GM12878 (cell line): ENCODE measurements at regions not wholly inside any gene's neighbourhood (a gene's known extent, or its start where the extent isn't known, plus 50 kb on each side); places are given as distances from the start of the nearest gene placed in this dataset.

Experiments
- BHLHE40 ChIP-seq, 2 experiments: fragments of 450-650 bp in 1 of 2; IDR thresholded peaks; 2 replicates each; pipeline ENCODE4 v1.6.1; 2011 to 2017; ENCODE audit warnings: low read depth in 2 of 2, borderline replicate concordance in 1 of 2, improper control_type of control experiment in 1 of 2, low read length in 1 of 2, mild to moderate bottlenecking in 1 of 2
- IRF4 ChIP-seq: IDR thresholded peaks from 2 replicates; pipeline ENCODE4 v1.6.1; 2011; ENCODE audit warnings: low read depth, low read length
- JUND ChIP-seq: IDR thresholded peaks from 2 replicates; pipeline ENCODE4 v1.6.1; 2012; ENCODE audit warnings: low read depth, mild to moderate bottlenecking, low read length, improper control_type of control experiment, moderate library complexity
- POLR2A ChIP-seq: IDR thresholded peaks from 2 replicates; pipeline ENCODE4 v1.6.1; 2011; ENCODE audit warnings: low read depth, mild to moderate bottlenecking, low read length
- PRDM15 ChIP-seq: fragments of 450-650 bp; formaldehyde crosslinking; IDR thresholded peaks from 2 replicates; pipeline ENCODE4 v1.4.0; 2020; ENCODE audit warnings: mild to moderate bottlenecking, moderate library complexity
- SIN3A ChIP-seq: IDR thresholded peaks from 2 replicates; pipeline ENCODE4 v1.6.1; 2012; ENCODE audit warnings: low read depth, low read length, improper control_type of control experiment
- ZSCAN29 ChIP-seq: fragments of 450-650 bp; IDR thresholded peaks from 2 replicates; pipeline ENCODE4 v1.6.1; 2017; ENCODE audit warnings: mild to moderate bottlenecking, moderate library complexity
- TF ChIP-seq, protein P1 (sequence below): fragments of 450-650 bp; IDR thresholded peaks from 2 replicates; pipeline ENCODE4 v1.6.1; 2017; ENCODE audit warnings: antibody characterized with exemption, mild to moderate bottlenecking, moderate library complexity

DNA sequence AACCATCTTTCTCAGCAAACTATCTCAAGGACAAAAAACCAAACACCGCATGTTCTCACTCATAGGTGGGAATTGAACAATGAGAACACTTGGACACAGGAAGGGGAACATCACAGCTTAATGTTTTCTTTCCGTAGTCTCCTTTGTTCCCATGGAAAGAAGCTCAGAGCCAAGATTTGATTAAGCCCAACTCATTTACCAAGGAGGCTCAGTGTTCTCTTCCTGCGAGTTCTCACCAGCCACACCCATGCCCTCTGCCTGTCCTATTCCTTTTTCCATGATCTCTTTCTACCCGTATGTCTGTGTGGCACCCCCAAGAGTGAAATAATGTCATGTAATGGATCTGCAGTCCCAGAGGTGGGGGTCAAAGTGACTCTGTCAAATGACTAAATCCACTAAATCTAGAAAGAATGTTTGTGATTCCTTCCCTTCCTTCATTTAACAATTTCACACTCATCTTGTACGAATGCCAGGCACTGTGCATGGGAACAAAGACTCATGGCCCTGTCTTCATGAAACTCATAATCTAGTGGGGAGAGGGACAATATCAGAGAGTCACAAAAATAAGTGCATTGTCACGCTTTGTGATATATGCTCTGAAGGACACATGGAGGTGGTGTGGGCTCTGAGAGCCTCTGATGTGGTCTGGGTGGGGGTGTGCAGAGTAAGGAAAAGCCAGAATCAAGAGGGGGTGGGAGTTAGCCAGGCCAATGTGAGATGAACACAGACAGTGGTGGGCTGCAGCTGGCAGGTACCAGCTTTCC is 292.1 kb downstream of the CDC5L start:
- TF ChIP-seq IRF4: no peak
- TF ChIP-seq, protein P1, sequence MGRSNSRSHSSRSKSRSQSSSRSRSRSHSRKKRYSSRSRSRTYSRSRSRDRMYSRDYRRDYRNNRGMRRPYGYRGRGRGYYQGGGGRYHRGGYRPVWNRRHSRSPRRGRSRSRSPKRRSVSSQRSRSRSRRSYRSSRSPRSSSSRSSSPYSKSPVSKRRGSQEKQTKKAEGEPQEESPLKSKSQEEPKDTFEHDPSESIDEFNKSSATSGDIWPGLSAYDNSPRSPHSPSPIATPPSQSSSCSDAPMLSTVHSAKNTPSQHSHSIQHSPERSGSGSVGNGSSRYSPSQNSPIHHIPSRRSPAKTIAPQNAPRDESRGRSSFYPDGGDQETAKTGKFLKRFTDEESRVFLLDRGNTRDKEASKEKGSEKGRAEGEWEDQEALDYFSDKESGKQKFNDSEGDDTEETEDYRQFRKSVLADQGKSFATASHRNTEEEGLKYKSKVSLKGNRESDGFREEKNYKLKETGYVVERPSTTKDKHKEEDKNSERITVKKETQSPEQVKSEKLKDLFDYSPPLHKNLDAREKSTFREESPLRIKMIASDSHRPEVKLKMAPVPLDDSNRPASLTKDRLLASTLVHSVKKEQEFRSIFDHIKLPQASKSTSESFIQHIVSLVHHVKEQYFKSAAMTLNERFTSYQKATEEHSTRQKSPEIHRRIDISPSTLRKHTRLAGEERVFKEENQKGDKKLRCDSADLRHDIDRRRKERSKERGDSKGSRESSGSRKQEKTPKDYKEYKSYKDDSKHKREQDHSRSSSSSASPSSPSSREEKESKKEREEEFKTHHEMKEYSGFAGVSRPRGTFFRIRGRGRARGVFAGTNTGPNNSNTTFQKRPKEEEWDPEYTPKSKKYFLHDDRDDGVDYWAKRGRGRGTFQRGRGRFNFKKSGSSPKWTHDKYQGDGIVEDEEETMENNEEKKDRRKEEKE: no peak
- TF ChIP-seq POLR2A: no peak
- no peak for TF ChIP-seq BHLHE40 (IDR thresholded peaks at IDR 0.05; ENCODE audit: borderline replicate concordance in 1 of 2, low read depth in 2 of 2, low read length in 1 of 2)
- TF ChIP-seq SIN3A: no peak
- no peak for TF ChIP-seq ZSCAN29
- no peak for TF ChIP-seq JUND
- no peak for TF ChIP-seq PRDM15
